ENCODE measurements at regions not wholly inside any gene's neighbourhood (a gene's known extent, or its start where the extent isn't known, plus 50 kb on each side); places are given as distances from the start of the nearest gene placed in this dataset.

- no peak for DNase-seq
These were observed 427.2 kb downstream of the OCA2 start for GRCh38 chr15:27671819-27672437.

GRCh38 chr15:27670486-27671209, 428.5 kb downstream of the OCA2 start:
- peak; percentile 59 to 63 for DNase-seq

GRCh38 chr15:27669641-27670040, 429.5 kb downstream of the OCA2 start:
- no peak for DNase-seq

- no peak for DNase-seq
These were observed 430.5 kb downstream of the OCA2 start for GRCh38 chr15:27668471-27669220.

GRCh38 chr15:27665002-27665401, 434.1 kb downstream of the OCA2 start:
- no peak for DNase-seq

- no peak for DNase-seq
These were observed 436.2 kb downstream of the OCA2 start for GRCh38 chr15:27662892-27663291.

- no peak for DNase-seq
These were observed 438.4 kb downstream of the OCA2 start for GRCh38 chr15:27660676-27661075.

- DNase-seq, result no peak
These were observed 442.7 kb downstream of the OCA2 start for GRCh38 chr15:27656296-27656987.

GRCh38 chr15:27655056-27655455, 444.1 kb downstream of the OCA2 start:
- DNase-seq, result no peak

- DNase-seq, result no peak
These were observed 448.9 kb downstream of the OCA2 start for GRCh38 chr15:27650244-27650643.

- DNase-seq, result no peak
These were observed 450.8 kb downstream of the OCA2 start for GRCh38 chr15:27648359-27648758.

- no peak for DNase-seq
These were observed 452.6 kb downstream of the OCA2 start for GRCh38 chr15:27646531-27646930.

- no peak for DNase-seq
These were observed 453.4 kb downstream of the OCA2 start for GRCh38 chr15:27645672-27646071.

- no peak for DNase-seq
These were observed 456.1 kb downstream of the OCA2 start for GRCh38 chr15:27642981-27643380.

GRCh38 chr15:27639595-27639994, 459.5 kb downstream of the OCA2 start:
- no peak for DNase-seq

GRCh38 chr15:27638958-27639357, 460.2 kb downstream of the OCA2 start:
- DNase-seq, result no peak

GRCh38 chr15:27635916-27636315, 463.2 kb downstream of the OCA2 start:
- DNase-seq, result no peak

- DNase-seq, result no peak
These were observed 470.6 kb downstream of the OCA2 start for GRCh38 chr15:27628486-27628885.

- no peak for DNase-seq
These were observed 471.5 kb downstream of the OCA2 start for GRCh38 chr15:27627623-27628022.

- no peak for DNase-seq
These were observed 475.4 kb downstream of the OCA2 start for GRCh38 chr15:27623560-27624305.

- DNase-seq, result no peak
These were observed 476.0 kb downstream of the OCA2 start for GRCh38 chr15:27623149-27623548.

- DNase-seq, result no peak
These were observed 476.7 kb downstream of the OCA2 start for GRCh38 chr15:27622371-27622770.
